ENCODE measurements at regions not wholly inside any gene's neighbourhood (a gene's known extent, or its start where the extent isn't known, plus 50 kb on each side); places are given as distances from the start of the nearest gene placed in this dataset.
"Not testable (repeated sequence)": the region's sequence is repeated elsewhere in the genome, so short reads cannot be mapped to it uniquely, and the experiment has no call there.

GRCh38 chr15:38733331-38733730 is 168.7 kb upstream of the RASGRP1 start:
- no peak for DNase-seq (ENCODE audit: low read depth, low spot score)

DNA sequence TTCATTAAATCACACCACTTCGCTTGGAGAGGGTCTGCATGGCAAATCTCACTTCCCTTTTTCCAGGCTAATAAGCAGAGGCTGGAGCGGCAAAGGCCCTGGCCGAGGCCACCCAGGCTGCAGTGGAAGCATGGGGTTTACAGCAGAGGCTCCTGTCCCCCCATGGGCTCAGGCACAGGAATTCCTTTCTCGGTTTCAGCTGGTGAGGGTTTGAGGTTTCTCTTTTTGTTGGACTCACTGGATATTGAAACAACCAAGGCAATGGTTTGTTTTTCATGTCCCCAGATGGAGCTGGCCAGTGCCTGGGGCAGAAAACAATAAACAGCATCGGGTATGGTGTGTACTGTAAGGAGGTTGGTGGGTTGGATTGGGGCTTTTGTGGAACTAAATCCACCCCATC is 175.6 kb upstream of the RASGRP1 start:
- no peak for DNase-seq (ENCODE audit: low read depth, low spot score)

GRCh38 chr15:38743147-38743546 is 178.5 kb upstream of the RASGRP1 start:
- DNase-seq (ENCODE audit: low read depth, low spot score), result no peak

DNA sequence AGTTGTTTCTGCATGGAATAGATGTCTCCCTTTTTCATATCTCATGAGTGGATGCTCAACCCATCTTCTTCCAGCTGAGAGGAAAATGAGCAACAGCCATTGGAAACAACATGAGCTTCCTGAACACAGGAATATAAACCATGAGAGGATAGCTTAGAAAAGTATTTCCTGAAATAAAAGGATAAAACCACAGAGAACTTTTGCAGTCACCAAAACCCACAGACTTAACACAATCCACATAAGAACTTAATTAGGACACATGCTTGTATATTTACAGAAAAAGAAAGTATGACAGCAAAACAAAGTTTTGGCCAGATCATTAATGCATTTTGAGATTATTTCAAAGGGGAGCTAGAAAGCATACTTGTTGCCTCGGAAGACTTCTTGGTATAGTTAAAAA is 180.5 kb upstream of the RASGRP1 start:
- no peak for DNase-seq (ENCODE audit: low read depth, low spot score)

DNA sequence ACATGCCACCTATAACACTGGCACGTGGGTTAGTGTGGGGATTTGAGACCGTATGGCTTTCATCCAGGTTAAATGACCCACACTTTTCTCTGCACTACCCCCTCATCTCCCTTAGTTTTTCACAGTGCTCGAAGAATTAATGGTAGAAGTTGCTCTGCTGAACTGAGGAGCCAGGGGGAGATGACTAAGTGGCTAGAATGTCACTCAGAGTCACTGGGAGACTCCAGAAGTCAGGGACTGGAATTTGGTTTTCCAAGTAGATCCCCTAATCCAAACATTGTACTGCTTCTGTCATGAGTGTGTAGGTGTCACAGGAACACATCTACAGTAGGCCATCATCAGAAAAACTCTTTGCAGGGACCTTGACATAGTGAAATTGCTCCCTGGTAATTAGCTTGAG is 181.0 kb upstream of the RASGRP1 start:
- no peak for DNase-seq (ENCODE audit: low read depth, low spot score)

DNA sequence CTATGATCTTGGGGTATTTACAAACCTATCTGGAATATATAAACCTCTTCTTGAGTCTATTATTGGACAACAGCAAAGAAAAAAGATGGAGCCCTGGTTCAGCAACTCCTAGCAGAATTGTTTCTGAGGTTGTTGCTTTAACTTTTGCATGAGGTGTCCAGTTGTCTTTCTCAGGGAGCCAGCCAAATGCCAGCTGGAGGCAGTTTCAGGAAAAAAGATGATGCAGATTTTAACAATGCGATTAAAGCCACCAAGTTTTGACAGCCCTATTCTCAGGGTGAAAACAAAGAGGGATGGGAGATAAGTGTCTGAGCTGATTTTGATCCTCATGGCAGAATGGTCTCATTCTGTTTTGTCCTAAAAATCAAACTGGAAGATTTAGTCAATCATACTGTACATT is 181.6 kb upstream of the RASGRP1 start:
- DNase-seq (ENCODE audit: low read depth, low spot score), result no peak

- DNase-seq (ENCODE audit: low read depth, low spot score), result no peak
Measured at GRCh38 chr15:38748710-38749109, 184.1 kb upstream of the RASGRP1 start.

DNA sequence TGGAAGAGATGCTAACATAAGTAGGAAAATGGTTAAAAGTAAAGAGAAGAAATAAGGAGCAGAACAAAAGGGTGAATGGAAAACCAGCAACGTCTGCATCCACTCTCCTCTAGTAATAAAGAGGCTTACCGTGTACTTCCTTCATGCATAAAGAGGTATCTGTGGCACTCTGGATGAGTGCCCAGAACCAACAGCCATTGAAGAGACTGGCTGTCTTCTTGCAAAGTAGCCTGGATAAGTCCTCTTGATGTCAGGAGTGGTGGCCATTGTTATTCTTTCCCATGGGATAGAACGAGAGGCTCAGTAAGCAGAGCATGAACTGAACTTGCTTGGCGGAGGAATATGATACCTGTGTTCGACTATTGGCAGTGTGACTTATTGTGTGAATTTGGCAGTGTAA is 186.2 kb upstream of the RASGRP1 start:
- DNase-seq (ENCODE audit: low read depth, low spot score), result no peak

DNA sequence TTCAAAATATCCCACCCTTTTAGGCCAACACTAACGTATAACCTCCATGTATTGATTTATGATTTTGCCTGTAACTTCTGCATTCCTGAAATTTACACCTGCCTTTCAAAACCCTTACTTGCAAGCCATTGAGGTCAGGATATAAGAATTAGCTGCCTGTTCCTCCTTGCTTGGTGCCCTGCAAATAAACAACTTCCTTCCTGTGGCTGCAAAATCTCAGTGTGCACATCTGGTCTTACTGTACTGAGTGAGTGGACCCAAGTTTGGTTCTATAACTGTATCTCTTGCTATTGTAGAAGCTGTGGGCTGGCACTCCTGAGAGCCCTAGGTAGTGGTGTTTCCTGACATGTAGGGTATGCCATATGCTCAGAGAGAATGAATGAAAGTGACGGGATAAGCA is 191.1 kb upstream of the RASGRP1 start:
- DNase-seq (ENCODE audit: low read depth, low spot score), result no peak

DNA sequence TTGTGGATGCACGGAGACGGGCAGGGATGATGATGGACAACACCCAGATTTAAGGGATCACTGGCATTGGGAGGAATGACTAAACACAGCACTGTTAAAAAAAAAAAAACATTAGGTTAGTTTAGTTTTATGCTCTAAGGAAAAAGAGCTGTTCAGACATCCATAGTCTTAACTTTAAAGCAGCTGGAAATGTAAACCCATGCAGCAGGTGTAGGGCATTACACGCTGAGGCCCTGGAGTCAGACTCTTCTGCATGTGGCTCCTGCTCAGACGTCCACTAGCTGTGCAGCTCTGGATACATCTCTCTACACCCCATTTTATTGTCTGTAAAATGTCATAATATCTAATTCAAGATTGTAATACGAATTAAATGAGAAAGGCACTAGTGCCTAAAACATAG is 191.8 kb upstream of the RASGRP1 start:
- DNase-seq (ENCODE audit: low read depth, low spot score), result no peak

- DNase-seq (ENCODE audit: low read depth, low spot score), result no peak
Measured at GRCh38 chr15:38758043-38758442, 193.4 kb upstream of the RASGRP1 start.

DNA sequence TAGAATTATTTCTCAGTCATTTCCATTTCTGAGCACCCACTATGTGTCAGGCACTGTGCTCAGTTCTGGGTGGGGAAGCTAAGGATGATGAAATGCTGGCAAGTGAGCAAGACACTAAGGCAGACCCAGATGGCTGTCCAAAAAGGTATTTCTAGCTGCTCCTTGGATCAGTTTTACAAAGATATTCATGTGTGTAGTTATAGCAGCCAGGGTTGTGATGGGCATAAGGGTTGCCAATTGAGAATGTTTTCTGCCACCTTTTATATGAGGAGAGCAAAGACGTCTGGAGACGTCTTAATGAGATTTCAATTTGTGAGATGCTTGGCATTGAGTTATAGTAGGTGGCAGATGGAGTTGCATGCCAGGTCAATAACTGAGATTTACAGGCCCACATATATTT is 197.1 kb upstream of the RASGRP1 start:
- no peak for DNase-seq (ENCODE audit: low read depth, low spot score)

DNA sequence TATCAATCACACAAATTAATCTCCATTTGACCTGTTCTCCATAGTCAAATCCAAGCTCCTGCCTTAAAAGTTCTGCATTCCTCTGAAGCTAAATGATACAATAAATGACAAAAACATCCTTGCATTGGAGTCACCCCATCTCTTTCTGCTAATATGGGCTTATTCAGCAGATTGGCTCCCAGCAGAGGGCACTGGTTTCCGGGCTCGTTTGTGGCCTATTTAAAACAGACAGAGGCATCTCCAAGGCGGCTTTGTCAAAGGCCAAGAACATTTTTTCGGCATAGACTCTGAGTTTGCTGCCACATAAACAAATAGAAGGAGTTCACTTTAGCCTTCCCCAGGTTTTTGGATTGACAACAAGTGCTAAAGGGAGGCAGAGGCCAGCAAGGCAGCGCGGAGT is 204.4 kb upstream of the RASGRP1 start:
- DNase-seq (ENCODE audit: low read depth, low spot score), result no peak

GRCh38 chr15:38769492-38769891 is 204.9 kb upstream of the RASGRP1 start:
- DNase-seq (ENCODE audit: low read depth, low spot score), result no peak

DNA sequence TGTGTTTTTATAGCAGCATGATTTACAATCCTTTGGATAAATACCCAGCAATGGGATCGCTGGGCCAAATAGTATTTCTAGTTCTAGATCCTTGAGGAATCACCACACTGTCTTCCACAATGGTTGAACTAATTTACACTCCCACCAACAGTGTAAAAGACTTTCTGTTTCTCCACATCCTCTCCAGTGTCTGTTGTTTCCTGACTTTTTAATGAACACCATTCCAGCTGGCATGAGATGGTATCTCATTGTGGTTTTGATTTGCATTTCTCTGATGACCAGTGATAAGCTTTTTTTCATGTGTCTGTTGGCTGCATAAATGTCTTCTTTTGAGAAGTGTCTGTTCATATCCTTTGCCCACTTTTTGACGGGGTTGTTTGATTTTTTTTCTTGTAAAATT is 209.5 kb upstream of the RASGRP1 start:
- DNase-seq (ENCODE audit: low read depth, low spot score), result not testable (repeated sequence)

DNA sequence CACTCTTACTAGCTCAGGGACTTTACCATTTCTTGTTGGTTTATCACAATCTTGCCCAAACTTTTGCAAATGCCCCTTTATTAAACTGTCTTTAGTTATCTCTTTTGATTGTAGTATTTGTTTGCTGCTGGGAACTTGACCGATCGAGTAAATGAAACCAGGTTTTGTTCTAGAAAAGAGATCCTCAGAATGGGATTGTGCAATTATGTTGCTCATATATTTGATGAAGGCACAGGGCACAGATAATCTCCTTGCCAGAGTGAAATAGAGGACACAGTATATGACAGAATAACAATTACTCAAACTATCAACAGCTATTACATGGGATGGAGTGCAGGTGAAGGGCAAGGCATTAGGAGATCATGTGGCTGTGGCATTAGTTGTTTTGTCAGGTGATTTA is 216.6 kb upstream of the RASGRP1 start:
- DNase-seq (ENCODE audit: low read depth, low spot score), result no peak

DNA sequence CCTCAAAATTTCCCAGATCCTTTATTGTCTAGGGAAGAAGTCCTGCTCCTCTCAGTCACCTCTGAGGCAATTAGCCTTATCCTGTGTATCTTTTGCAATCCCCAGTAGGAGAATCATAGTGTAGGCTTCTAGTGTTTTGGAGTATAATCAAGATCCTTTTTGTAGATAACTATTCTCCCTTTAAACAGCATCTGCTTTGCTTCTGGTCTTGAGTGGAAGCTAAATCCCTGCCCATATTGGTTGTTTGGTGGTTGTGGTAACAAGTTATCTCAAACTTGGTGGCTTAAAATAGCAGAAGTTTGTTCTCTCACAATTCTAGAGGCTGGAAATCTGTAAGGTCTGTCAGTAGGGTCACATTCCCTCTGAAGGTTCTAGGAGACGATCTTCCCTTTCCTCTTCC is 217.5 kb upstream of the RASGRP1 start:
- no peak for DNase-seq (ENCODE audit: low read depth, low spot score)

DNA sequence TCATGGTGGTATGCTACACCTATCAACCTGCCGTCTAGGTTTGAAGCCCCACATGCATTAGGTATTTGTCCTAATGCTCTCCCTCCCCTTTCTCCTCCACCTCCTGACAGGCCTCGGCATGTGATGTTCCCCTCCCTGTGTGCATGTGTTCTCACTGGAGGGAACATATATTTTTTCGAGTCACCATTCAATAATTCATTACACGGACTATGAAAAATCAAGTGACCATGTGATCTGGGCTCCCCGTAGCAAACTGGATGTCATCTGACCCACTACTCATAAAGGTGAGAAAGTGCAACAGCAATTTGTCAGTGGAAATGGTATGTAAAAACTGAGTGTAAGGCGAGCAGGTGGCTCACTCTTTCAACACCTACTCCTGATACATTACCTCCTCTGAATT is 224.3 kb upstream of the RASGRP1 start:
- no peak for DNase-seq (ENCODE audit: low read depth, low spot score)

DNA sequence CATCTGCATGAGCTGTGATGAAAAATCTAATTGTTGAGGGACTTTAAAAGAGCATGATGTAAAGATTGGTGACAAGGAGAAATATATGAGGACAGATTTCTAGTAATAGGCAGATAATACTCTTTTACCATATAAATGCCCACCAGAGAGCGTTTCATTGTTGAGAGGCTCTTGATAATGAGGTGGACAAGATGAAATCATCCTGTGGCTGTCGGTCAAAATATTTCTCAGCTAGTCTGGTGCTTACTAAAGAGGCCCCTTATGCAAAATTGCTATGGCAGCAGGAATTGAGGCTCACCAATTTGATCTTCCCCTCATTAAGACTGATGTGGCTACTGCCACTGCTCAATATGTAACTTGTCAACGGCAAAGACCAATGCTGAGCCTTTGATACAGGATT is 225.0 kb upstream of the RASGRP1 start:
- no peak for DNase-seq (ENCODE audit: low read depth, low spot score)

- DNase-seq (ENCODE audit: low read depth, low spot score), result no peak
Measured at GRCh38 chr15:38793206-38793810, 228.7 kb upstream of the RASGRP1 start.

DNA sequence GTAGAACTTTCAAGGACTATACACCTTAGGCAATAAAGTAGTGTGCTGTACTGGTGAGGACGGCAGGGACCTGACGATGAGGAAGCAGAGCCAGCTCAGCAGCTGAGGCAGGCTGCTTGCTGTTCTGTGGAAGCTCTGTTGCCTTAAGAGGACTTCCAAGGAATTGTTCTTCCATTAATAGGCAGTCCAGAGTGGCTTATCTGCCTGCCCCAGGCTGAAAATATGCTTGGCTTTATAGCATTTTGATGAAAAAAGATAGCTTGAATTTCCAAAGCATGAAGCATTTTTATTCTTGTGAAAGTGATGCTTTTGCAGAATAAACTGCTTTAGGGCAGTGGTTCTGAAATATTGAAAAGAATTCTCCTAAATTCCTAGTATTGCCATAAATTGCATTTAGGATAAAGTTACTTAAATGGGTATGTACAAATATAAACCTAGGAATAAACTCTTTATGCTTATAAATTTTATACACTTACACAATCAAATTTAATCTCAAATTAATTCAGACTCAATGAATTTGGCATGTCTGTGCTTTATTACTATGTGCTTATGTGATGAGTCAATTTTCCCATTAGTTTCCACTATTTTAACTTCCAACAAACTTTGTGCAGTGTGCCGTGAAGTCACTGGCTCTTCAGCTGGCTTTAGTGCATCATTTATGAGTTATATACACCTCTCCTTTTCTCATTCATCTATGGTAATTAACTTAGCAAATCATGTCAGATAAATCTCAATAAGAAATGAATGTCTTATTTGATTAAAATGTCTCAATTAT is 231.0 kb upstream of the RASGRP1 start:
- DNase-seq (ENCODE audit: low read depth, low spot score), result no peak

GRCh38 chr15:38796589-38796988 is 232.0 kb upstream of the RASGRP1 start:
- no peak for DNase-seq (ENCODE audit: low read depth, low spot score)

GRCh38 chr15:38797506-38797905 is 232.9 kb upstream of the RASGRP1 start:
- DNase-seq (ENCODE audit: low read depth, low spot score), result not testable (repeated sequence)

DNA sequence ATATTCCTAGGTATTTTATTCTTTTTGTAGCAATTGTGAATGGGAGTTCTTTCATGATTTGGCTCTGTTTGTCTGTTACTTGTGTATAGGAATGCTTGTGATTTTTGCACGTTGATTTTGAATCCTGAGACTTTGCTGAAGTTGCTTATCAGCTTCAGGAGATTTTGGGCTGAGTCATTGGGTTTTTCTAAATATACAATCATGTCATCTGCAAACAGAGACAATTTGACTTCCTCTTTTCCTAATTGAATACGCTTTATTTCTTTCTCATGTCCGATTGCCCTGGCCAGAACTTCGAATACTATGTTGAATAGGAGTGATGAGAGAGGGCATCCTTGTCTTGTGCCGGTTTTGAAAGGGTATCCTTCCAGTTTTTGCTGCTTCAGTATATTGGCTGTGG is 234.6 kb upstream of the RASGRP1 start:
- DNase-seq (ENCODE audit: low read depth, low spot score), result not testable (repeated sequence)

Measured in activated naive CD8-positive, alpha-beta T cell treated with anti-CD3 and anti-CD28 coated beads, Interleukin-2, amount 50 U/mL, for 16 hours (primary cell).